ENCODE measurements at regions not wholly inside any gene's neighbourhood (a gene's known extent, or its start where the extent isn't known, plus 50 kb on each side); places are given as distances from the start of the nearest gene placed in this dataset.

- no peak overlapping the region for H3K27ac Mint-ChIP-seq
- no peaks in the 10 kb centered on the region for H3K9me3 Mint-ChIP-seq
- H3K4me1 Mint-ChIP-seq: peaks cover 8% of the 10 kb centered on the region
- H3K4me3 Mint-ChIP-seq: no peak overlapping the region
- H3K36me3 Mint-ChIP-seq: no peaks in the 10 kb centered on the region
- ATAC-seq (peak; percentile 28), DNase-seq (ENCODE audit: low spot score in 2 of 2) (no peak)
These were observed 53.1 kb upstream of the C7orf33 start for GRCh38 chr7:148537435-148537834.

- Mint-ChIP-seq H3K4me1 (peaks cover 5% of the 10 kb centered on the region), H3K27ac (no peak overlapping the region), H3K9me3 (no peaks in the 10 kb centered on the region), H3K36me3 (no peaks in the 10 kb centered on the region), H3K4me3 (no peak overlapping the region)
- DNase-seq (ENCODE audit: low spot score in 2 of 2): no peak
- ATAC-seq: no peak
These were observed 50.4 kb upstream of the C7orf33 start for GRCh38 chr7:148540041-148540738.
